GM12873 (cell line): ENCODE measurements at regions not wholly inside any gene's neighbourhood (a gene's known extent, or its start where the extent isn't known, plus 50 kb on each side); places are given as distances from the start of the nearest gene placed in this dataset.

Experiments used
- TF ChIP-seq, protein P1 (sequence below): IDR thresholded peaks from 2 replicates; pipeline ENCODE4 v1.5.1; 2012; ENCODE audit warnings: low read depth, mild to moderate bottlenecking, moderate library complexity, low read length, control low read depth; ENCODE audit not compliant: insufficient read depth; ENCODE audit errors: missing control alignments

GRCh38 chr1:29653034-29653810 lies 416.9 kb downstream of the PTPRU start:
- TF ChIP-seq, protein P1, sequence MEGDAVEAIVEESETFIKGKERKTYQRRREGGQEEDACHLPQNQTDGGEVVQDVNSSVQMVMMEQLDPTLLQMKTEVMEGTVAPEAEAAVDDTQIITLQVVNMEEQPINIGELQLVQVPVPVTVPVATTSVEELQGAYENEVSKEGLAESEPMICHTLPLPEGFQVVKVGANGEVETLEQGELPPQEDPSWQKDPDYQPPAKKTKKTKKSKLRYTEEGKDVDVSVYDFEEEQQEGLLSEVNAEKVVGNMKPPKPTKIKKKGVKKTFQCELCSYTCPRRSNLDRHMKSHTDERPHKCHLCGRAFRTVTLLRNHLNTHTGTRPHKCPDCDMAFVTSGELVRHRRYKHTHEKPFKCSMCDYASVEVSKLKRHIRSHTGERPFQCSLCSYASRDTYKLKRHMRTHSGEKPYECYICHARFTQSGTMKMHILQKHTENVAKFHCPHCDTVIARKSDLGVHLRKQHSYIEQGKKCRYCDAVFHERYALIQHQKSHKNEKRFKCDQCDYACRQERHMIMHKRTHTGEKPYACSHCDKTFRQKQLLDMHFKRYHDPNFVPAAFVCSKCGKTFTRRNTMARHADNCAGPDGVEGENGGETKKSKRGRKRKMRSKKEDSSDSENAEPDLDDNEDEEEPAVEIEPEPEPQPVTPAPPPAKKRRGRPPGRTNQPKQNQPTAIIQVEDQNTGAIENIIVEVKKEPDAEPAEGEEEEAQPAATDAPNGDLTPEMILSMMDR = no peak

GRCh38 chr1:29651684-29652665 lies 415.7 kb downstream of the PTPRU start:
- TF ChIP-seq, protein P1 = no peak

DNA sequence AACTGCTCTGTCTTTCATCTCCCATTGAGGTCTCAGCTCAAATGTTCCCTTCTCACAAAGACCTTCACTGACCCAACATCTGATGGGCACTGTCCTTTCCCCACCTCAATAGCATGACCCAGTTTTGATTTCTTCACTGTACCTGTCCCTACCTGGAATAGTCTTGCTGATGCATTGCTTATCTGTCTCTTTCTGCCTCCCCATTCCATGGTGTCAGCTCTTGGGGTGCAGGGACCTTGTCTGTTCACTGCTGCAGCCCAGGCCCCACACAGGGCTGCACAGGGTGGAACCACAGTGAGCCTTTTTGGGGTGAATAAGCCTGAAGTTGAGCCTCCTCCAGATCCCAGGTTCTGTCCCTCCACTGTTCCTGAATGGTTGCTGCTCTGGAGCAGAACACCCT lies 414.9 kb downstream of the PTPRU start:
- TF ChIP-seq, protein P1 = no peak

DNA sequence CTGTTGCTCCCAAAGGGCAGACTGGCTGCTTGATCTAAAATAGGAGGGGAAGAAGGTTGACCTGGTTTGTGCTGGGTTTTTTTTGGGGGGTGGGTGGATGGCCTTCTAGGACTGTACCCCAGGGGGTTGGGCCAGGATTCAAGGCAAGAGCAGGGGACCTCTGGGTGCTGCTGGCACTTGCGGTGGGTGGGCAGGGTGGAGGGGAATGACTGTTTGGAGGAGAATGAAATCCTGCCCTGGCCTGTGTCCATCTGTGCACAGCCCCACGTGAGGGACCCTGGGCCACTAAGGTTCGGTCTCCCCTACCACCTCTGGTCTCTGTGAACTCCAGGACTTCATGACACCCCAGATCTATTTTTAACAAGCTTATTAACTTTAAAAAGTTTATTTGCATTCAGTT lies 414.2 kb downstream of the PTPRU start:
- TF ChIP-seq, protein P1 = no peak

GRCh38 chr1:29650041-29650400 lies 413.7 kb downstream of the PTPRU start:
- TF ChIP-seq, protein P1 = no peak

DNA sequence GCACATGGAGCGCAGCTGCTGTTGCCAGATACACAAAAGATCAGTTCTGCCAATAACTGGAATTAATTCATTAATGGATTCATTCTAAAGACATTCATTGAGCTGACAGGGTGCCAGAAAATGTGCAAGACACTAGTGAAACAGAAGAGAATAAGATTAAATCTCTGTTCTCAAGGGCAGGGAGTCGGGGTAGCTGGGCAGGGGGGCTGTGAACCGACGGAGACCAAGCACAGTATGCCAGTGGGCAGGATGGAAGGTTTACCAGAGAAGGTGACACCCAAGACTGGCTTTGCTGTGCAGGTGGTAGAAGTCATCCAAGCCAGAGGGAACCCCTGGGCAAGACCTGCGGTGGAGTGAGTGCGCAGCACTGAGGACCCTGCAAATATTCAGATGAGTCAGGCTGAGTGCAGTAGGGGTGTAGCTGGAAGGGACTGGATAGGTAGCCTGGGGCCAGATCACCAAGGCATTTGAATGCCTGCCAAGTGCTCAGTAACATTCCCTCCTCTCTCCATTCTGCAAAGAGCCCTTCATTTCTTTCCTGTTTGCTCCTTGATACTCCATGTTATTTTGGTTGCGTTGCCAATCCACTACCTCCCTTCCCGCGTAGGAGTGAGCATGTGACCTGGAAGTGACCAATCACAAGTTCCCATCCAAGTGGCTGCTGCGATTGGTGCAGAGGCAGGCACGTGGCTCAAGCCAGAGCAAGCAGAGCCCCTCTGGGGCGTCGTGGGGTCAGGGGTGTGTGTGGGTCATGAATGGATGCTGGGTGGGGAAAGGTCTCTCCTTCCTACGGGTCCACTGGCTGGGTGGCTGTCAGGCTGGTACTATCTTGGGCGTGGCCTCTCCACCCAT lies 413.1 kb downstream of the PTPRU start:
- TF ChIP-seq, protein P1 = no peak

- TF ChIP-seq, protein P1 = no peak
Measured at GRCh38 chr1:29648798-29649188, 412.5 kb downstream of the PTPRU start.
